Keratinocyte (primary cell): ENCODE measurements at regions not wholly inside any gene's neighbourhood (a gene's known extent, or its start where the extent isn't known, plus 50 kb on each side); places are given as distances from the start of the nearest gene placed in this dataset.
"Not testable (repeated sequence)": the region's sequence is repeated elsewhere in the genome, so short reads cannot be mapped to it uniquely, and the experiment has no call there.

Experiments
- DNase-seq: peaks from one replicate; pipeline ENCODE4 v3.0.0-alpha.2; 2011; ENCODE audit warnings: low read depth, missing footprints, low spot score
- FAIRE-seq: peaks from 2 replicates; lab custom pipeline; 2011; peaks lifted over from hg19 to GRCh38; lab: Jason Lieb, UNC
- H2AFZ ChIP-seq: 2 replicates; pipeline ENCODE4 v1.6.0; 2012; ENCODE audit warnings: low read length, control low read depth, inconsistent platforms; ENCODE audit not compliant: control insufficient read depth
- H3K27ac ChIP-seq: 2 replicates; pipeline ENCODE4 v1.5.1; 2011; ENCODE audit warnings: low read length; ENCODE audit not compliant: control insufficient read depth, insufficient read depth
- H3K27me3 ChIP-seq: 3 replicates; pipeline ENCODE4 v1.6.0; 2011; ENCODE audit warnings: low read length; ENCODE audit not compliant: control insufficient read depth, insufficient read depth; ENCODE audit errors: extremely low read depth
- H3K36me3 ChIP-seq, 2 experiments: 2 replicates in 1 of 2; 3 replicates in 1 of 2; pipeline ENCODE4 v1.5.1; 2011; ENCODE audit warnings: low read length in 2 of 2, mild to moderate bottlenecking in 1 of 2; ENCODE audit not compliant: control insufficient read depth in 2 of 2, insufficient read depth in 2 of 2; ENCODE audit errors: extremely low read depth in 1 of 2
- H3K4me1 ChIP-seq: 3 replicates; pipeline ENCODE4 v1.5.1; 2011; ENCODE audit warnings: low read length; ENCODE audit not compliant: control insufficient read depth, insufficient read depth; ENCODE audit errors: extremely low read depth
- H3K4me2 ChIP-seq: 3 replicates; pipeline ENCODE4 v1.6.0; 2011; ENCODE audit warnings: low read depth, low read length; ENCODE audit not compliant: control insufficient read depth, insufficient read depth; ENCODE audit errors: extremely low read depth
- H3K4me3 ChIP-seq, 3 experiments: fragments of 200-600 bp in 1 of 3; sonication (generic) in 1 of 3; 2 replicates in 2 of 3; 3 replicates in 1 of 3; pipeline ENCODE4 v1.5.1; 2011 to 2016; ENCODE audit warnings: low read length in 3 of 3, mild to moderate bottlenecking in 3 of 3, control low read depth in 2 of 3, inconsistent platforms in 1 of 3, low read depth in 1 of 3, mixed read lengths in 1 of 3, mixed run types in 1 of 3, moderate library complexity in 1 of 3; ENCODE audit not compliant: control insufficient read depth in 2 of 3, insufficient read depth in 2 of 3; ENCODE audit errors: extremely low read depth in 1 of 3
- H3K79me2 ChIP-seq: 2 replicates; pipeline ENCODE4 v1.6.0; 2012; ENCODE audit warnings: low read length; ENCODE audit not compliant: control insufficient read depth, insufficient read depth
- H3K9ac ChIP-seq: 3 replicates; pipeline ENCODE4 v1.6.0; 2011; ENCODE audit warnings: low read length; ENCODE audit not compliant: control insufficient read depth, insufficient read depth; ENCODE audit errors: extremely low read depth
- H3K9me1 ChIP-seq: 3 replicates; pipeline ENCODE4 v1.6.0; 2011; ENCODE audit warnings: low read length; ENCODE audit not compliant: control insufficient read depth, insufficient read depth; ENCODE audit errors: extremely low read depth
- H3K9me3 ChIP-seq: 2 replicates; pipeline ENCODE4 v1.5.1; 2012; ENCODE audit warnings: low read depth, low read length; ENCODE audit not compliant: control insufficient read depth
- H4K20me1 ChIP-seq: 3 replicates; pipeline ENCODE4 v1.6.0; 2011; ENCODE audit warnings: low read length; ENCODE audit not compliant: control insufficient read depth, insufficient read depth; ENCODE audit errors: extremely low read depth
- CTCF ChIP-seq, 3 experiments: IDR thresholded peaks in 1 of 3; conservative IDR thresholded peaks in 1 of 3; optimal IDR thresholded peaks in 1 of 3; 2 replicates in 2 of 3; 3 replicates in 1 of 3; pipeline versions ENCODE3 to v1.5.1; 2011; ENCODE audit warnings: low read length in 3 of 3, mild to moderate bottlenecking in 3 of 3, moderate library complexity in 2 of 3, control low read depth in 1 of 3, inconsistent platforms in 1 of 3; ENCODE audit not compliant: insufficient read depth in 2 of 3; ENCODE audit errors: extremely low read depth in 1 of 3
- EZH2 ChIP-seq: IDR thresholded peaks from one replicate; pipeline ENCODE4 v1.6.1; 2012; ENCODE audit warnings: inconsistent platforms, mild to moderate bottlenecking, low read length, moderate library complexity
- dilution Hi-C: fragments of 300-500 bp; cut with MboI; formaldehyde crosslinking; loops from one replicate; pipeline ENCODE4 v1.7.0; 2020; ENCODE audit warnings: low sequenced_read_pairs; ENCODE audit not compliant: extremely low pct_ligation_motif_present

- peaks cover 39% of the 10 kb centered on the region for H3K79me2 ChIP-seq
- H3K36me3 ChIP-seq, H2AFZ ChIP-seq, H3K9me3 ChIP-seq, H3K4me1 ChIP-seq, H4K20me1 ChIP-seq, DNase-seq, FAIRE-seq, H3K9me1 ChIP-seq, H3K4me3 ChIP-seq, H3K9ac ChIP-seq, H3K27me3 ChIP-seq, dilution Hi-C loops, H3K27ac ChIP-seq, H3K4me2 ChIP-seq: not testable (repeated sequence)
Measured at GRCh38 chr22:22300511-22300910, 55.9 kb downstream of the VPREB1 start.

GRCh38 chr22:22300946-22301345 lies 56.4 kb downstream of the VPREB1 start:
- dilution Hi-C loops, FAIRE-seq, H3K9ac ChIP-seq, H4K20me1 ChIP-seq, DNase-seq, H3K9me1 ChIP-seq, H3K36me3 ChIP-seq, H3K4me1 ChIP-seq, H3K4me2 ChIP-seq, H3K4me3 ChIP-seq, H3K27ac ChIP-seq, H3K9me3 ChIP-seq, H2AFZ ChIP-seq, H3K27me3 ChIP-seq: not testable (repeated sequence)
- peaks cover 37% of the 10 kb centered on the region for H3K79me2 ChIP-seq

- Histone ChIP-seq H3K27me3 (no peaks in the 10 kb centered on the region), H3K27ac (no peak overlapping the region), H3K79me2 (no peaks in the 10 kb centered on the region), H3K9ac (no peak overlapping the region), H3K9me3 (no peaks in the 10 kb centered on the region), H4K20me1 (no peaks in the 10 kb centered on the region), H3K4me3 (no peak overlapping the region), H3K36me3 (peaks cover 13 to 23% of the 10 kb centered on the region in 2 experiments), H3K4me1 (no peaks in the 10 kb centered on the region), H3K9me1 (no peaks in the 10 kb centered on the region), H3K4me2 (no peak overlapping the region), H2AFZ (no peak overlapping the region)
- DNase-seq = no peak
- FAIRE-seq = no peak
- dilution Hi-C loops = no loop called here
- TF ChIP-seq EZH2 (no peak), CTCF (optimal IDR thresholded peaks at IDR 0.05 in 1 of 3, IDR thresholded peaks at IDR 0.05 in 1 of 3, conservative IDR thresholded peaks at IDR 0.05 in 1 of 3; ENCODE audit: extremely low read depth in 1 of 3, insufficient read depth in 2 of 3, low read length in 3 of 3) (no peak)
Measured at GRCh38 chr22:22316589-22316988, 72.0 kb downstream of the VPREB1 start.
